ENCODE measurements at regions not wholly inside any gene's neighbourhood (a gene's known extent, or its start where the extent isn't known, plus 50 kb on each side); places are given as distances from the start of the nearest gene placed in this dataset.
"Not testable (repeated sequence)": the region's sequence is repeated elsewhere in the genome, so short reads cannot be mapped to it uniquely, and the experiment has no call there.

GRCh38 chr21:32867597-32867996 lies 96.0 kb upstream of the PAXBP1 start:
- no peak overlapping the region for H3K4me3 Mint-ChIP-seq
- H3K4me1 Mint-ChIP-seq (ENCODE audit: low read depth): no peaks in the 10 kb centered on the region
- H3K9me3 Mint-ChIP-seq: no peaks in the 10 kb centered on the region
- H3K27ac Mint-ChIP-seq: no peak overlapping the region
- H3K36me3 Mint-ChIP-seq (ENCODE audit: low read depth): no peaks in the 10 kb centered on the region
- H3K27me3 Mint-ChIP-seq (ENCODE audit: low read depth): peaks cover 17% of the 10 kb centered on the region

DNA sequence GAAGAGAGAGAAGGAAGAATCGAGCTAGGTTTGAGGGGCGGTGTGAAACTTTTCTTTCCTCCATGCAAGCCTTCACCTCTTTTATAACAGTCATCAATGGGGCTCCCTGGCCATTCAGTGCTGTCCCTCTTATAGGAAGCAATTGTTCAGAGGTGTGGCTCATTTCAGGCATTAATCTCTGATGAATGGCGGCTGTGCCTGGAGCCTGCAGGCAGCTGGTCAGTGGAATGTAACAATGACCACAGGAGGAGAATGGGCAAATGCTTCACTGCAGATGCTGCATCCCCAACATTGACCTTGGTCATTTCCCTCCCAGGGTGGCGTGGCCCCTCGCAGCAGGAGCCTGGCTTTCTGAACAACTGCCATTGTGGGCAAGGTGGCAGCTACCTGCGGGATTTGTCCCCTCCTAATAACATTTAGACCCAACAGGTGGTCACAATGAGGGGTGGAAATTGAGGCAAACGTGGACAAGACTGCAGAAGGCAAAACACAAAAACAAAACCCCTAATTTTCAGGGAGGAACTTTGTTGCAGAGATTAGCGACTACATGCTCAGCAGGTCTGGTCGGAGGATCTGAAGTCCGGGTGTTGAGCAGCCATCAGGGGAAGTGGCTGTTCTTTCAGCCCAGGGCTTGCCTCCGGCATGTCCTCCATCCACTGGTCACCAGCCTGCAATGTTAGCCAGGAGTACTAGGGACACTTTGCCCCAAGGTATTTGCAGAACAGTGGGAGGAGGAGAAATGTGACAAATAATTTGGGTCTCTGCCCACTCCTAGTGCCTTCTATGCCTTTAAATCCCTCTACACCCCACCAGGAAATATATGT lies 97.3 kb upstream of the PAXBP1 start:
- Mint-ChIP-seq H3K36me3 (ENCODE audit: low read depth) (no peaks in the 10 kb centered on the region), H3K4me1 (ENCODE audit: low read depth) (no peaks in the 10 kb centered on the region), H3K27ac (no peak overlapping the region), H3K27me3 (ENCODE audit: low read depth) (peaks cover 10% of the 10 kb centered on the region), H3K4me3 (no peak overlapping the region), H3K9me3 (no peaks in the 10 kb centered on the region)

DNA sequence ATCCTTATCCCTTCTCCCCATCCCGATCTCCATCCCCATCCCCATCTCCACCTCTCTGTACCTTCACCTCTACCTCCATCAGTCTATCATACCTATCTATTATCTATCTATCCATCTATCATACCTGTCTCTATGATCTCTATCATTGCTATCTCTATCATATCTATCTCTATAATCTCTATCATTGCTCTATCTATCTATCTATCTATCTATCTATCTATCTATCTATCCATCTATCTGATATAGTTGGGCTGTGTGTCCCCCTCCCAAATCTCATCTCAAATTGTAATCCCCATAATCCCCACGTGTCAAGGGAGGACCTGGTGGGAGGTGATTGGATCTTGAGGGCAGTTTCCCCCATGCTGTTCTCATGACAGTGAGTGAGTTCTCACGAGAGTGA lies 97.9 kb upstream of the PAXBP1 start:
- no peak overlapping the region for H3K4me3 Mint-ChIP-seq

DNA sequence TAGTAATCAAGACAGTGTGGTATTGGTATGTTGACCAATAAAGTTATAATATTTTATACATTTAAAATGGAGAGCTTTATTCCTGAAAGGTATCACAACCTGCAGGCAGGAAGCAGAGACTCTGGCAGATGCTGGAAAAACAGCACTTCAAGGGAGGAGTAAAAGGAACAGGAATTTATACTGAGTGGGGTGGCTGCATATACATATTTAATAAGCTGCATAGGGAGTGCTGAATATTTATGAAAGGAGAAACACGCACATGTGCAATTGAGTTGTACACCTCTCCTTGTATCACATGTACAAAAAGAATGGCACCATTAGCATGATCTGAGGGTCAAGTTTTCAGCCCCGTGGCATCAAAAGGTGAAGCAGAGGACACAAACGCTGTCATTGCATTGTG lies 104.9 kb upstream of the PAXBP1 start:
- peaks cover 22% of the 10 kb centered on the region for H3K27me3 Mint-ChIP-seq (ENCODE audit: low read depth)
- H3K36me3 Mint-ChIP-seq (ENCODE audit: low read depth): no peaks in the 10 kb centered on the region
- H3K9me3 Mint-ChIP-seq: no peaks in the 10 kb centered on the region
- no peak overlapping the region for H3K4me3 Mint-ChIP-seq
- no peaks in the 10 kb centered on the region for H3K4me1 Mint-ChIP-seq (ENCODE audit: low read depth)
- no peak overlapping the region for H3K27ac Mint-ChIP-seq

More for the DNA sequence above, 97.9 kb upstream of the PAXBP1 start:
- H3K27me3 Mint-ChIP-seq (ENCODE audit: low read depth): peaks cover 10% of the 10 kb centered on the region
- no peaks in the 10 kb centered on the region for H3K36me3 Mint-ChIP-seq (ENCODE audit: low read depth)
- no peaks in the 10 kb centered on the region for H3K4me1 Mint-ChIP-seq (ENCODE audit: low read depth)
- no peak overlapping the region for H3K27ac Mint-ChIP-seq
- no peaks in the 10 kb centered on the region for H3K9me3 Mint-ChIP-seq

DNA sequence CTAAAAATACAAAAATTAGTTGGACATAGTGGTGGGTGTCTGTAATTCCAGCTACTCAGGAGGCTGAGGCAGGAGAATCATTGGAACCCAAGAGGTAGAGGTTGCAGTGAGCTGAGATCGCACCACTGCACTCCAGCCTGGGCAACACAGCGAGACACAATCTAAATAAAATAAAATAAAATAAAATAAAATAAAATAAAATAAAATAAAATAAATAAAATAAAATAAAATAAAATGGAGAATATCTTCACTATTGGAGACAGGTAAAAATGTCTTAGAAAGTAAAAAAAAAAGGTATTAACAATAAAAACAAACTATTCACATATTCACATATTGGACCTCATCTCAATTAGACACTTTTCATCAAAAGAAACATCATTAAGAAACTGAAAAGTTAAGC lies 106.3 kb upstream of the PAXBP1 start:
- H3K9me3 Mint-ChIP-seq; H3K36me3 Mint-ChIP-seq (ENCODE audit: low read depth); H3K4me1 Mint-ChIP-seq (ENCODE audit: low read depth); H3K27ac Mint-ChIP-seq; H3K4me3 Mint-ChIP-seq: not testable (repeated sequence)
- peaks cover 22% of the 10 kb centered on the region for H3K27me3 Mint-ChIP-seq (ENCODE audit: low read depth)

DNA sequence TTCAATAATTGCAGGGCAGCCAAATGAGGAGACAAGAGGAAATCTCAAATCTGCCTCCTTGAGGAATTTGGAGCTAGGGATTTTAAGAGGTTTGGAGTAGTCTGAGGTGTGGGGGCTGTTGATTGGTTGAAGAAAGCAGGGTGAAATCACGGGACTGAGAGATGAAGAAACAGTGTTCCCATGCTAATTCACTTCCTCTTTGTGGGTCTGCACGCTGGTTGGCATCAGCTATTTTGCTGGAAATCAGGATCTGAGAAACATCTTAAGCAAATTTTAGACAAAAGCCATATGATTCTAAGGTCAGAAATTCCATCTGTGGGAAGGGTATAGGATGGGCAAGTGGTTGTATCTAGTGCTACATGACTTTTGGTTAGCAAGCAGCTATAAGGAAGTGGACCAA lies 107.1 kb upstream of the PAXBP1 start:
- Mint-ChIP-seq H3K9me3 (no peaks in the 10 kb centered on the region), H3K4me3 (no peak overlapping the region), H3K4me1 (ENCODE audit: low read depth) (no peaks in the 10 kb centered on the region), H3K27ac (no peak overlapping the region), H3K36me3 (ENCODE audit: low read depth) (no peaks in the 10 kb centered on the region), H3K27me3 (ENCODE audit: low read depth) (peaks cover 22% of the 10 kb centered on the region)

- H3K36me3 Mint-ChIP-seq (ENCODE audit: low read depth): no peaks in the 10 kb centered on the region
- H3K27me3 Mint-ChIP-seq (ENCODE audit: low read depth): peaks cover 18% of the 10 kb centered on the region
- H3K4me1 Mint-ChIP-seq (ENCODE audit: low read depth): peaks cover 3% of the 10 kb centered on the region
- no peak overlapping the region for H3K27ac Mint-ChIP-seq
- no peak overlapping the region for H3K4me3 Mint-ChIP-seq
- H3K9me3 Mint-ChIP-seq: peaks cover 4% of the 10 kb centered on the region
Observed at GRCh38 chr21:32881458-32881857, 109.9 kb upstream of the PAXBP1 start.

- Mint-ChIP-seq H3K27ac (no peak overlapping the region), H3K27me3 (ENCODE audit: low read depth) (peaks cover 12% of the 10 kb centered on the region), H3K36me3 (ENCODE audit: low read depth) (no peaks in the 10 kb centered on the region)
Observed at GRCh38 chr21:32884062-32884461, 112.5 kb upstream of the PAXBP1 start.

GRCh38 chr21:32886339-32886738 lies 114.8 kb upstream of the PAXBP1 start:
- peaks cover 4% of the 10 kb centered on the region for H3K9me3 Mint-ChIP-seq
- H3K27ac Mint-ChIP-seq: no peak overlapping the region

More at GRCh38 chr21:32884062-32884461, 112.5 kb upstream of the PAXBP1 start:
- Mint-ChIP-seq H3K4me1 (ENCODE audit: low read depth) (peaks cover 5% of the 10 kb centered on the region), H3K4me3 (no peak overlapping the region), H3K9me3 (peaks cover 4% of the 10 kb centered on the region)

GRCh38 chr21:32887026-32887425 lies 115.5 kb upstream of the PAXBP1 start:
- Mint-ChIP-seq H3K36me3 (ENCODE audit: low read depth) (no peaks in the 10 kb centered on the region), H3K4me1 (ENCODE audit: low read depth) (peaks cover 5% of the 10 kb centered on the region), H3K27me3 (ENCODE audit: low read depth) (peaks cover 17% of the 10 kb centered on the region), H3K27ac (no peak overlapping the region), H3K4me3 (no peak overlapping the region), H3K9me3 (peaks cover 4% of the 10 kb centered on the region)

More at GRCh38 chr21:32886339-32886738, 114.8 kb upstream of the PAXBP1 start:
- H3K4me3 Mint-ChIP-seq: peak overlapping the region; percentile 10
- peaks cover 17% of the 10 kb centered on the region for H3K27me3 Mint-ChIP-seq (ENCODE audit: low read depth)
- peaks cover 5% of the 10 kb centered on the region for H3K4me1 Mint-ChIP-seq (ENCODE audit: low read depth)
- no peaks in the 10 kb centered on the region for H3K36me3 Mint-ChIP-seq (ENCODE audit: low read depth)

GRCh38 chr21:32888971-32889370 lies 117.4 kb upstream of the PAXBP1 start:
- Mint-ChIP-seq H3K4me3 (no peak overlapping the region), H3K36me3 (ENCODE audit: low read depth) (no peaks in the 10 kb centered on the region), H3K27ac (no peak overlapping the region), H3K4me1 (ENCODE audit: low read depth) (peaks cover 5% of the 10 kb centered on the region), H3K9me3 (peaks cover 4% of the 10 kb centered on the region), H3K27me3 (ENCODE audit: low read depth) (peaks cover 23% of the 10 kb centered on the region)

DNA sequence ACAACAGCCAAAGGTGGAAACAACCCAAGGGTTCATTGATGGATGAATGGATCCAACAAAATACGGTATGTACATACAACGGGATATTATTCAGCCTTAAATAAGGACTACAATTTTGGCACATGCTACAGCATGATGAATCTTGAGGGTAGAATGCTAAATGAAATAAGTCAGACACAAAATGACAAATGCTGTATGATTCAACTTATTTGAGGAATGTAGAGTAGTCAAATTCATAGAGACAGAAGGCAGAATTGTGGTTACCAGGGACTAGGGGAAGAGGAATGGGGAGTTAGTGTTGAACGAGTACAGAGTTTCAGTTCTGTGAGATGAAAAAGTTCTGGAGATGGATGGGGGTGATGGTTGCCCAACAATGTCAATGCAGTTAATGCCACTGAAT lies 118.0 kb upstream of the PAXBP1 start:
- Mint-ChIP-seq H3K36me3 (ENCODE audit: low read depth) (no peaks in the 10 kb centered on the region), H3K27me3 (ENCODE audit: low read depth) (peaks cover 27% of the 10 kb centered on the region), H3K4me1 (ENCODE audit: low read depth) (peaks cover 5% of the 10 kb centered on the region), H3K27ac (no peak overlapping the region), H3K9me3 (peaks cover 9% of the 10 kb centered on the region), H3K4me3 (no peak overlapping the region)

DNA sequence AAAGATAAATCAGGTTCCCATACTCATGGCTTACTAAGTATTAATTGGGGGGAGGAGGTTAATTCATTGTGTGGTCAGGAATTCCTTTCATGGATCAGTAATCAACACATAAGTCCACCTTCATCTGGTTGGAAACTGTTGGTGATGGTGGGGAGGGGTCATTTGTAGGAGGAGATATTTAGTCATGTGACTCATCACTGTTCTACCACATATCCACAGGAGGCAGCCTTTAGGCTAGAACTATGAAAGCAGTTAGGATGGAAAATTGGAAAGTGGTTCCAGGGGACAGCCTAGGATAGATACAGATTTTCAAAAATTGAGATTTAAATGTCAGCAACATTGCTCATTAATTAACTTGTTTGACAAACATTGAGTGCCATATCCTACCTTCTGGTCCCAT lies 122.8 kb upstream of the PAXBP1 start:
- Mint-ChIP-seq H3K4me3 (no peak overlapping the region), H3K9me3 (peaks cover 16% of the 10 kb centered on the region), H3K27ac (no peak overlapping the region), H3K36me3 (ENCODE audit: low read depth) (no peaks in the 10 kb centered on the region), H3K4me1 (ENCODE audit: low read depth) (no peaks in the 10 kb centered on the region), H3K27me3 (ENCODE audit: low read depth) (peaks cover 24% of the 10 kb centered on the region)

DNA sequence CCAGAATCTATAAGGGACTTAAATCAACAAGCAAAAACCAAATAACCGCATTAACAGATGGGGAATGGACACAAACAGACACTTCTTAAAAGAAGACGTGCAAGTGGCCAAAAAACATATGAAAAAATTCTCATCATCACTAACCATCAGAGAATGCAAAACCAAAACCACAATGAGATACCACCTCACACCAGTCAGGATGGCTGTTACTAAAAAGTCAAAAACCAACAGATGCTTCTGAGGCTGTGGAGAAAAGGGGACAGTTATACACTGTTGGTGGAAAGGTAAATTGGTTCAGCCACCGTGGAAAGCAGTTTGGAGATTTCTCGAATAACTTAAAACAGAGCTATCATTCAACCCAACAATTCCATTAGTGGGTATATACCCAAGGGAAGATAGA lies 124.9 kb upstream of the OLIG2 start:
- no peaks in the 10 kb centered on the region for H3K9me3 Mint-ChIP-seq
- peaks cover 11% of the 10 kb centered on the region for H3K27me3 Mint-ChIP-seq (ENCODE audit: low read depth)

GRCh38 chr21:32907521-32907920 lies 118.2 kb upstream of the OLIG2 start:
- Mint-ChIP-seq H3K4me3 (no peak overlapping the region), H3K9me3 (no peaks in the 10 kb centered on the region), H3K27ac (no peak overlapping the region), H3K36me3 (ENCODE audit: low read depth) (no peaks in the 10 kb centered on the region), H3K4me1 (ENCODE audit: low read depth) (no peaks in the 10 kb centered on the region), H3K27me3 (ENCODE audit: low read depth) (peaks cover 7% of the 10 kb centered on the region)

More for the DNA sequence above, 124.9 kb upstream of the OLIG2 start:
- no peaks in the 10 kb centered on the region for H3K4me1 Mint-ChIP-seq (ENCODE audit: low read depth)
- no peak overlapping the region for H3K27ac Mint-ChIP-seq
- no peaks in the 10 kb centered on the region for H3K36me3 Mint-ChIP-seq (ENCODE audit: low read depth)
- no peak overlapping the region for H3K4me3 Mint-ChIP-seq

Data from T-helper 1 cell treated with Interleukin-12 subunit alpha and Interleukin-12 subunit beta and Interleukin-4 antibody, amounts not matched to agents 30 μg/mL and 1 μg/mL, for 36 hours (primary cell).